ENCODE measurements at regions not wholly inside any gene's neighbourhood (a gene's known extent, or its start where the extent isn't known, plus 50 kb on each side); places are given as distances from the start of the nearest gene placed in this dataset.

- BruUV-seq (replicated peaks): no TSS peak
- no peak overlapping the region for H2AFZ ChIP-seq (replicated peaks; ENCODE audit: low read length, poor library complexity)
- DNase-seq (no peak), ATAC-seq (ENCODE audit: low read depth) (no peak)
- ChIA-PET CTCF (interaction anchor here (0.6 kb wide), 1 partner anchor 20 kb away, joined by 3 read pairs; no protein-coding TSS in a partner anchor), POLR2A (ENCODE audit: unreplicated experiment) (interaction anchor here (0.5 kb wide), 1 partner anchor 267 kb away, joined by 6 read pairs; no protein-coding TSS in a partner anchor)
- H3K56ac ChIP-seq (ENCODE audit: extremely low read depth, insufficient read depth, low read length): no peak overlapping the region
- H4K8ac ChIP-seq (ENCODE audit: low read depth in 2 of 2, low read length in 2 of 2): no peak overlapping the region
- no peak overlapping the region for H3K4me2 ChIP-seq (ENCODE audit: low read depth, low read length)
- no peak overlapping the region for H3K18ac ChIP-seq (ENCODE audit: low read depth, low read length)
- WGBS, 2 experiments (ENCODE audit: extremely low coverage in 2 of 2, insufficient read length in 1 of 2): no CpG with 5 or more reads among the region's 2 CpGs
- no peak overlapping the region for H3K14ac ChIP-seq (replicated peaks; ENCODE audit: low read depth, low read length)
- dilution Hi-C loops (cut with HindIII; ENCODE audit: low sequenced_read_pairs, unreplicated experiment): no loop called here
- TF ChIP-seq ELK1 (IDR thresholded peaks at IDR 0.05; ENCODE audit: borderline replicate concordance, low read depth, low read length) (no peak), CEBPB (IDR thresholded peaks at IDR 0.05; ENCODE audit: low read depth, low read length) (no peak), NFE2L2 (IDR thresholded peaks at IDR 0.05; ENCODE audit: low read depth, low read length) (no peak), POLR2A (IDR thresholded peaks at IDR 0.05; ENCODE audit: low read depth, low read length) (no peak), RCOR1 (IDR thresholded peaks at IDR 0.05; ENCODE audit: insufficient replicate concordance, low read length) (no peak), RAD21 (IDR thresholded peaks at IDR 0.05; ENCODE audit: low read length) (no peak), CTCF (conservative IDR thresholded peaks at IDR 0.05; ENCODE audit: low read depth, low read length) (no peak), FOS (IDR thresholded peaks at IDR 0.05; ENCODE audit: low read depth, low read length) (no peak), CHD1 (IDR thresholded peaks at IDR 0.05; ENCODE audit: low read depth, low read length) (no peak), MAZ (IDR thresholded peaks at IDR 0.05; ENCODE audit: borderline replicate concordance, low read depth, low read length) (no peak), MAFK (IDR thresholded peaks at IDR 0.05; ENCODE audit: low read depth, low read length) (no peak), BHLHE40 (IDR thresholded peaks at IDR 0.05; ENCODE audit: low read depth, low read length) (no peak), SMC3 (IDR thresholded peaks at IDR 0.05; ENCODE audit: low read depth, low read length) (no peak)
- H3K4me3 ChIP-seq (ENCODE audit: insufficient read depth, low read depth, low read length): no peak overlapping the region
- H3K36me3 ChIP-seq (ENCODE audit: control insufficient read depth, insufficient read depth, low read length): no peaks in the 10 kb centered on the region
- H2BK120ac ChIP-seq (ENCODE audit: low read depth, low read length): no peak overlapping the region
- no peak overlapping the region for H3K9ac ChIP-seq (ENCODE audit: low read depth, low read length)
- H4K91ac ChIP-seq (ENCODE audit: insufficient read depth, low read depth, low read length): no peak overlapping the region
- intact Hi-C loops (cut with micrococcal nuclease): no loop called here
- H3K9me1 ChIP-seq (ENCODE audit: insufficient read depth, low read length): no peaks in the 10 kb centered on the region
- no peak overlapping the region for H2AK9ac ChIP-seq (replicated peaks; ENCODE audit: low read depth, low read length, poor library complexity)
- no peak overlapping the region for H2AK5ac ChIP-seq (ENCODE audit: low read depth, low read length)
- no peak overlapping the region for H3K4ac ChIP-seq (ENCODE audit: low read depth, low read length)
- no peaks in the 10 kb centered on the region for H3K9me3 ChIP-seq (ENCODE audit: control insufficient read depth, insufficient read depth, low read length)
- in situ Hi-C loops (cut with MboI; ENCODE audit: low sequenced_read_pairs): no loop called here
- H4K20me1 ChIP-seq (ENCODE audit: insufficient read depth, low read length): no peaks in the 10 kb centered on the region
- peaks cover 16% of the 10 kb centered on the region for H3K27me3 ChIP-seq (ENCODE audit: control insufficient read depth, insufficient read depth, low read length)
- no peak overlapping the region for H2BK15ac ChIP-seq (ENCODE audit: low read depth, low read length)
- no peak overlapping the region for H3K27ac ChIP-seq (ENCODE audit: insufficient read depth, low read length)
- H3K79me1 ChIP-seq (ENCODE audit: low read depth in 1 of 2, low read length in 2 of 2): no peaks in the 10 kb centered on the region
- H4K5ac ChIP-seq (ENCODE audit: low read depth, low read length): no peak overlapping the region
- H3K4me1 ChIP-seq (ENCODE audit: control insufficient read depth, insufficient read depth, low read length): no peaks in the 10 kb centered on the region
- H2BK5ac ChIP-seq (ENCODE audit: low read depth, low read length, poor library complexity, severe bottlenecking): no peak overlapping the region
- no peak overlapping the region for H2BK20ac ChIP-seq (ENCODE audit: low read depth, low read length)
- no peak overlapping the region for H3K23ac ChIP-seq (ENCODE audit: low read depth, low read length)
These were observed 100.6 kb upstream of the FAM216B start for GRCh38 chr13:42680748-42681147.

Data from IMR-90 (cell line).